Adrenal gland (tissue), 5 donors: ENCODE measurements at regions not wholly inside any gene's neighbourhood (a gene's known extent, or its start where the extent isn't known, plus 50 kb on each side); places are given as distances from the start of the nearest gene placed in this dataset.

Experiments
- CTCF ChIP-seq, 6 experiments: fragments of 450-650 bp in 4 of 6; fragments of 200-600 bp in 2 of 6; sonication (generic) in 1 of 6; IDR thresholded peaks; 1 replicate in 5 of 6; 2 replicates in 1 of 6; pipeline versions ENCODE4 v1.5.1 to v1.8.0; 2016 to 2021; ENCODE audit warnings: antibody characterized with exemption in 6 of 6, mild to moderate bottlenecking in 2 of 6, moderate library complexity in 1 of 6
- POLR2A ChIP-seq, 2 donors: fragments of 450-650 bp; IDR thresholded peaks; one replicate each; pipeline ENCODE4 v1.6.1; 2017; ENCODE audit warnings: antibody characterized with exemption in 2 of 2, mild to moderate bottlenecking in 2 of 2, moderate library complexity in 1 of 2
- donor health status: DM: no; HTN: no; CAD: no.

- TF ChIP-seq POLR2A (IDR thresholded peaks at IDR 0.05) (no peak), CTCF (IDR thresholded peaks at IDR 0.05) (no peak)
Measured at GRCh38 chr20:60422848-60423247, 464.6 kb downstream of the CDH26 start.
